ENCODE measurements at regions not wholly inside any gene's neighbourhood (a gene's known extent, or its start where the extent isn't known, plus 50 kb on each side); places are given as distances from the start of the nearest gene placed in this dataset.

- TF ChIP-seq POLR2A (IDR thresholded peaks at IDR 0.05; ENCODE audit: low read depth, low read length): no peak
- no peak for TF ChIP-seq POLR2AphosphoS5 (IDR thresholded peaks at IDR 0.05; ENCODE audit: low read depth, low read length)
- TF ChIP-seq TAF1 (IDR thresholded peaks at IDR 0.05; ENCODE audit: borderline replicate concordance, low read depth, low read length): no peak
Measured at GRCh38 chrX:1741816-1742394, 127.0 kb downstream of the ASMT start.

Data from GM12892 (cell line).